Testis (tissue), 2 donors: ENCODE measurements at regions not wholly inside any gene's neighbourhood (a gene's known extent, or its start where the extent isn't known, plus 50 kb on each side); places are given as distances from the start of the nearest gene placed in this dataset.

ENCODE experiments used
- CTCF ChIP-seq, 3 experiments: fragments of 450-650 bp in 2 of 3; fragments of 200-600 bp in 1 of 3; sonication (generic) in 1 of 3; IDR thresholded peaks; one replicate each; pipeline ENCODE4 v1.5.1; 2016 to 2019; ENCODE audit warnings: antibody characterized with exemption in 3 of 3, mild to moderate bottlenecking in 2 of 3, moderate library complexity in 1 of 3
- POLR2A ChIP-seq: fragments of 450-650 bp; IDR thresholded peaks from one replicate; pipeline ENCODE4 v1.6.1; 2017; ENCODE audit warnings: antibody characterized with exemption, mild to moderate bottlenecking, moderate library complexity

GRCh38 chr18:1078301-1078700 lies 173.6 kb downstream of the ADCYAP1 start:
- no peak for TF ChIP-seq CTCF (IDR thresholded peaks at IDR 0.05)
- TF ChIP-seq POLR2A = no peak
